IMR-90 (cell line): ENCODE measurements at regions not wholly inside any gene's neighbourhood (a gene's known extent, or its start where the extent isn't known, plus 50 kb on each side); places are given as distances from the start of the nearest gene placed in this dataset.

Experiments
- ATAC-seq: fragments of 200-7000 bp; cut with Tn5 transposase; 2 replicates; pipeline ENCODE4 v1.9.1; 2020; ENCODE audit warnings: low read depth, mild to moderate bottlenecking, moderate library complexity
- BruUV-seq: library from RNA; stranded (reverse); fragments of 400-500 nt; replicated peaks from 2 replicates; lab custom pipeline; 2021; lab: Mats Ljungman, UMichigan
- CTCF ChIA-PET: fragments of 300-600 bp; formaldehyde crosslinking; extraction: SDS; loops from one replicate; lab custom pipeline; 2021; ENCODE audit warnings: antibody characterized with exemption; lab: Yijun Ruan, JAX
- POLR2A ChIA-PET: fragments of 300-600 bp; sonication (Branson Sonifier 250); formaldehyde crosslinking; loops from one replicate; lab custom pipeline; 2022; ENCODE audit warnings: antibody characterized with exemption; ENCODE audit not compliant: unreplicated experiment; lab: Charles Lee
- DNase-seq: peaks from one replicate; pipeline ENCODE4 v3.0.0; 2013
- H2AFZ ChIP-seq: replicated peaks from 2 replicates; pipeline ENCODE3; 2013; ENCODE audit warnings: low read length, mild to moderate bottlenecking; ENCODE audit not compliant: poor library complexity
- H2AK5ac ChIP-seq: 2 replicates; pipeline ENCODE4 v1.6.1; 2013; ENCODE audit warnings: low read depth, low read length, inconsistent platforms
- H2AK9ac ChIP-seq: replicated peaks from 2 replicates; pipeline ENCODE3; 2013; ENCODE audit warnings: mild to moderate bottlenecking, low read depth, low read length, moderate library complexity; ENCODE audit not compliant: poor library complexity
- H2BK120ac ChIP-seq: 2 replicates; pipeline ENCODE4 v1.6.1; 2013; ENCODE audit warnings: low read depth, low read length, inconsistent platforms
- H2BK15ac ChIP-seq: 3 replicates; pipeline ENCODE4 v1.6.1; 2013; ENCODE audit warnings: low read depth, low read length, inconsistent platforms
- H2BK20ac ChIP-seq: 2 replicates; pipeline ENCODE4 v1.6.1; 2013; ENCODE audit warnings: low read depth, mild to moderate bottlenecking, inconsistent platforms, low read length, moderate library complexity
- H2BK5ac ChIP-seq: 2 replicates; pipeline ENCODE4 v1.6.1; 2013; ENCODE audit warnings: mild to moderate bottlenecking, low read depth, low read length, inconsistent platforms; ENCODE audit not compliant: poor library complexity, severe bottlenecking
- H3K14ac ChIP-seq: replicated peaks from 2 replicates; pipeline ENCODE4 v1.6.1; 2013; ENCODE audit warnings: low read depth, low read length, inconsistent platforms
- H3K18ac ChIP-seq: 2 replicates; pipeline ENCODE4 v1.6.1; 2013; ENCODE audit warnings: low read depth, low read length, control low read depth
- H3K23ac ChIP-seq: 2 replicates; pipeline ENCODE4 v1.6.1; 2013; ENCODE audit warnings: low read depth, low read length, inconsistent platforms
- H3K27ac ChIP-seq: 2 replicates; pipeline ENCODE4 v1.5.1; 2013; ENCODE audit warnings: mild to moderate bottlenecking, control low read depth, low read length; ENCODE audit not compliant: insufficient read depth
- H3K27me3 ChIP-seq: 2 replicates; pipeline ENCODE4 v1.6.1; 2013; ENCODE audit warnings: low read length; ENCODE audit not compliant: control insufficient read depth, insufficient read depth
- H3K36me3 ChIP-seq: 2 replicates; pipeline ENCODE4 v1.6.1; 2013; ENCODE audit warnings: low read length, mixed read lengths; ENCODE audit not compliant: control insufficient read depth, insufficient read depth
- H3K4ac ChIP-seq: 2 replicates; pipeline ENCODE4 v1.6.1; 2013; ENCODE audit warnings: low read depth, low read length, inconsistent platforms
- H3K4me1 ChIP-seq: 2 replicates; pipeline ENCODE4 v1.6.1; 2013; ENCODE audit warnings: low read length, mixed read lengths; ENCODE audit not compliant: control insufficient read depth, insufficient read depth
- H3K4me2 ChIP-seq: 2 replicates; pipeline ENCODE4 v1.6.1; 2013; ENCODE audit warnings: low read depth, mild to moderate bottlenecking, control low read depth, low read length, moderate library complexity
- H3K4me3 ChIP-seq: 2 replicates; pipeline ENCODE4 v1.5.1; 2013; ENCODE audit warnings: low read depth, mild to moderate bottlenecking, control low read depth, low read length, moderate library complexity; ENCODE audit not compliant: insufficient read depth
- H3K56ac ChIP-seq: 2 replicates; pipeline ENCODE4 v1.6.1; 2013; ENCODE audit warnings: low read length, inconsistent platforms; ENCODE audit not compliant: insufficient read depth; ENCODE audit errors: extremely low read depth
- H3K79me1 ChIP-seq, 2 experiments: 2 replicates each; pipeline ENCODE4 v1.6.1; 2013; ENCODE audit warnings: low read length in 2 of 2, inconsistent platforms in 1 of 2, low read depth in 1 of 2
- H3K9ac ChIP-seq: 2 replicates; pipeline ENCODE4 v1.6.1; 2013; ENCODE audit warnings: low read depth, low read length, control low read depth
- H3K9me1 ChIP-seq: 2 replicates; pipeline ENCODE4 v1.6.1; 2013; ENCODE audit warnings: low read length, inconsistent platforms; ENCODE audit not compliant: insufficient read depth
- H3K9me3 ChIP-seq: 2 replicates; pipeline ENCODE4 v1.6.1; 2013; ENCODE audit warnings: low read length; ENCODE audit not compliant: control insufficient read depth, insufficient read depth
- H4K20me1 ChIP-seq: 2 replicates; pipeline ENCODE4 v1.6.1; 2013; ENCODE audit warnings: low read length, inconsistent platforms; ENCODE audit not compliant: insufficient read depth
- H4K5ac ChIP-seq: 2 replicates; pipeline ENCODE4 v1.6.1; 2013; ENCODE audit warnings: mild to moderate bottlenecking, low read depth, low read length, control low read depth
- H4K8ac ChIP-seq, 2 experiments: 2 replicates each; pipeline ENCODE4 v1.6.1; 2013; ENCODE audit warnings: low read depth in 2 of 2, low read length in 2 of 2, control low read depth in 1 of 2, inconsistent platforms in 1 of 2
- H4K91ac ChIP-seq: 2 replicates; pipeline ENCODE4 v1.6.1; 2013; ENCODE audit warnings: low read depth, low read length, inconsistent platforms; ENCODE audit not compliant: insufficient read depth
- BHLHE40 ChIP-seq: fragments of 150-350 bp; IDR thresholded peaks from 2 replicates; pipeline ENCODE4 v1.6.1; 2016; ENCODE audit warnings: mild to moderate bottlenecking, low read depth, low read length
- CEBPB ChIP-seq: IDR thresholded peaks from 2 replicates; pipeline ENCODE4 v1.6.1; 2012; ENCODE audit warnings: low read depth, low read length, improper control_type of control experiment
- MAFK ChIP-seq: IDR thresholded peaks from 2 replicates; pipeline ENCODE4 v1.6.1; 2012; ENCODE audit warnings: low read depth, low read length, improper control_type of control experiment
- MXI1 ChIP-seq: IDR thresholded peaks from 2 replicates; pipeline ENCODE4 v1.6.1; 2012; ENCODE audit warnings: low read depth, mild to moderate bottlenecking, low read length, moderate library complexity, borderline replicate concordance
- POLR2A ChIP-seq: IDR thresholded peaks from 2 replicates; pipeline ENCODE4 v1.6.1; 2012; ENCODE audit warnings: mild to moderate bottlenecking, low read depth, low read length
- SMC3 ChIP-seq: fragments of 150-350 bp; IDR thresholded peaks from 2 replicates; pipeline ENCODE4 v1.6.1; 2016; ENCODE audit warnings: low read depth, mild to moderate bottlenecking, antibody characterized with exemption, low read length, moderate library complexity
- WGBS, 2 experiments: methylation state at CpG; one replicate each; pipeline versions ENCODE4 v1.1.5 to v1.1.7; 2013; ENCODE audit warnings: missing lambda C conversion rate in 2 of 2; ENCODE audit not compliant: insufficient read length in 1 of 2; ENCODE audit errors: extremely low coverage in 2 of 2; 5-methylcytosine and 5-hydroxymethylcytosine counted together
- dilution Hi-C: fragments of 300-500 bp; cut with HindIII; formaldehyde crosslinking; loops from one replicate; pipeline ENCODE4 v1.14.3; 2018; ENCODE audit warnings: low sequenced_read_pairs; ENCODE audit not compliant: unreplicated experiment
- in situ Hi-C: fragments of 300-500 bp; cut with MboI; formaldehyde crosslinking; loops from 3 replicates; pipeline ENCODE4 v1.14.3; 2019; ENCODE audit warnings: low sequenced_read_pairs, inconsistent platforms, mixed read lengths
- intact Hi-C: fragments of 100-400 bp; cut with micrococcal nuclease; formaldehyde crosslinking; loops from 2 replicates; pipeline ENCODE4 v1.10.0; 2022
- TF ChIP-seq, protein P1 (sequence below): conservative IDR thresholded peaks from 2 replicates; pipeline ENCODE4 v1.5.1; 2012; ENCODE audit warnings: mild to moderate bottlenecking, low read depth, low read length, improper control_type of control experiment

DNA sequence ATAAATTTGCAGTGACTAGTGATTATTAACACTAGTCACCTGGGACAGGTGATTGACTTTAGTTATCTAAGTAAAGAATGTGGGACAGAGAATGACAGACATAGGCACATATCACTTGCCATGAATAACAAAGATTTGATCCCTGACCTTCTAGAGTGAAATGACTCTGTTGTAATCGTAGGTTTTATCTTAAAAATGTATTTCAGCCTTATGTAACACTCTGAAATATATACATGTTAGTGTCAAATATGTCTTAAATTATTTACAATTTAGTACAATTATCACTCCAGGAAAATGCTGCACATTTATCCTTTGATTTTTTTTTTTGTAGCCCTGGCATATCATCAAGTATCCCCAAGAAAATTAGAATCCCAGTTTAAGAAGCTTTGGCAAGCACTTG, 186.4 kb upstream of the PTGFR start:
- DNase-seq: no peak
- no peaks in the 10 kb centered on the region for H3K9me1 ChIP-seq
- no peaks in the 10 kb centered on the region for H4K20me1 ChIP-seq
- no peaks in the 10 kb centered on the region for H3K27me3 ChIP-seq
- no peak overlapping the region for H3K18ac ChIP-seq
- H2BK5ac ChIP-seq: no peak overlapping the region
- no peak for ATAC-seq
- H4K8ac ChIP-seq: no peak overlapping the region
- intact Hi-C loops (no loop called here), dilution Hi-C loops (no loop called here), in situ Hi-C loops (no loop called here)
- no peak overlapping the region for H2AK5ac ChIP-seq
- H2BK120ac ChIP-seq: no peak overlapping the region
- H2AFZ ChIP-seq: no peak overlapping the region
- no peaks in the 10 kb centered on the region for H3K36me3 ChIP-seq
- no peak overlapping the region for H3K27ac ChIP-seq
- no peak overlapping the region for H2BK15ac ChIP-seq
- no peak overlapping the region for H2AK9ac ChIP-seq
- H3K23ac ChIP-seq: no peak overlapping the region
- BruUV-seq: no TSS peak
- no peaks in the 10 kb centered on the region for H3K9me3 ChIP-seq
- H2BK20ac ChIP-seq: no peak overlapping the region
- no CpG with 5 or more reads among the region's 1 CpG for WGBS, 2 experiments
- H3K4me2 ChIP-seq: no peak overlapping the region
- no peak overlapping the region for H3K4ac ChIP-seq
- no peak overlapping the region for H3K4me3 ChIP-seq
- ChIA-PET CTCF (interaction anchor here (0.9 kb wide), 1 partner anchor 278 kb away, joined by 3 read pairs; no protein-coding TSS in a partner anchor), POLR2A (no interaction called here)
- H3K79me1 ChIP-seq: no peaks in the 10 kb centered on the region
- no peak overlapping the region for H3K56ac ChIP-seq
- no peaks in the 10 kb centered on the region for H3K4me1 ChIP-seq
- no peak overlapping the region for H4K5ac ChIP-seq
- H4K91ac ChIP-seq: no peak overlapping the region
- no peak overlapping the region for H3K14ac ChIP-seq
- TF ChIP-seq POLR2A: no peak
- no peak for TF ChIP-seq MXI1
- TF ChIP-seq, protein P1, sequence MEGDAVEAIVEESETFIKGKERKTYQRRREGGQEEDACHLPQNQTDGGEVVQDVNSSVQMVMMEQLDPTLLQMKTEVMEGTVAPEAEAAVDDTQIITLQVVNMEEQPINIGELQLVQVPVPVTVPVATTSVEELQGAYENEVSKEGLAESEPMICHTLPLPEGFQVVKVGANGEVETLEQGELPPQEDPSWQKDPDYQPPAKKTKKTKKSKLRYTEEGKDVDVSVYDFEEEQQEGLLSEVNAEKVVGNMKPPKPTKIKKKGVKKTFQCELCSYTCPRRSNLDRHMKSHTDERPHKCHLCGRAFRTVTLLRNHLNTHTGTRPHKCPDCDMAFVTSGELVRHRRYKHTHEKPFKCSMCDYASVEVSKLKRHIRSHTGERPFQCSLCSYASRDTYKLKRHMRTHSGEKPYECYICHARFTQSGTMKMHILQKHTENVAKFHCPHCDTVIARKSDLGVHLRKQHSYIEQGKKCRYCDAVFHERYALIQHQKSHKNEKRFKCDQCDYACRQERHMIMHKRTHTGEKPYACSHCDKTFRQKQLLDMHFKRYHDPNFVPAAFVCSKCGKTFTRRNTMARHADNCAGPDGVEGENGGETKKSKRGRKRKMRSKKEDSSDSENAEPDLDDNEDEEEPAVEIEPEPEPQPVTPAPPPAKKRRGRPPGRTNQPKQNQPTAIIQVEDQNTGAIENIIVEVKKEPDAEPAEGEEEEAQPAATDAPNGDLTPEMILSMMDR: no peak
- TF ChIP-seq MAFK: no peak
- TF ChIP-seq BHLHE40: no peak
- TF ChIP-seq CEBPB: no peak
- no peak for TF ChIP-seq SMC3
- no peak overlapping the region for H3K9ac ChIP-seq
